GM12891 (cell line): ENCODE measurements at regions not wholly inside any gene's neighbourhood (a gene's known extent, or its start where the extent isn't known, plus 50 kb on each side); places are given as distances from the start of the nearest gene placed in this dataset.

ENCODE experiments used
- POLR2A ChIP-seq: IDR thresholded peaks from 2 replicates; pipeline ENCODE4 v1.6.1; 2011; ENCODE audit warnings: low read depth, low read length, control low read depth
- POLR2AphosphoS5 ChIP-seq: IDR thresholded peaks from 2 replicates; pipeline ENCODE4 v1.6.1; 2011; ENCODE audit warnings: low read depth, low read length, control low read depth
- TAF1 ChIP-seq: IDR thresholded peaks from 2 replicates; pipeline ENCODE4 v1.6.1; 2011; ENCODE audit warnings: low read depth, low read length, control low read depth

GRCh38 chr6:154895841-154896240 lies 99.3 kb upstream of the TIAM2 start:
- TF ChIP-seq POLR2AphosphoS5, result no peak
- TF ChIP-seq TAF1, result no peak
- no peak for TF ChIP-seq POLR2A
